WERI-Rb-1 (cell line): ENCODE measurements at regions not wholly inside any gene's neighbourhood (a gene's known extent, or its start where the extent isn't known, plus 50 kb on each side); places are given as distances from the start of the nearest gene placed in this dataset.

Experiments
- DNase-seq: peaks from one replicate; pipeline ENCODE4 v3.0.0-alpha.2; 2020
- H3K27ac ChIP-seq: fragments of 250-450 bp; sonication (Bioruptor Pico); 2 replicates; pipeline ENCODE4 v1.5.1; 2020; ENCODE audit warnings: mild to moderate bottlenecking, moderate library complexity
- H3K27me3 ChIP-seq: fragments of 250-450 bp; sonication (Bioruptor Pico); 2 replicates; pipeline ENCODE4 v1.5.1; 2021; ENCODE audit warnings: mild to moderate bottlenecking, low read depth, moderate library complexity; ENCODE audit not compliant: insufficient read depth, severe bottlenecking
- H3K36me3 ChIP-seq: fragments of 250-450 bp; sonication (Bioruptor Pico); 2 replicates; pipeline ENCODE4 v1.5.1; 2020; ENCODE audit warnings: mild to moderate bottlenecking, moderate library complexity
- H3K4me3 ChIP-seq: 2 replicates; pipeline ENCODE4 v1.5.1; 2011; ENCODE audit warnings: low read depth, mild to moderate bottlenecking, control low read depth, low read length
- H3K9me3 ChIP-seq: fragments of 250-450 bp; sonication (Bioruptor Pico); 2 replicates; pipeline ENCODE4 v1.5.1; 2021; ENCODE audit warnings: mild to moderate bottlenecking, moderate library complexity; ENCODE audit not compliant: severe bottlenecking
- TF ChIP-seq, protein P1 (sequence below): IDR thresholded peaks from 2 replicates; pipeline ENCODE4 v1.5.1; 2011; ENCODE audit warnings: low read depth, mild to moderate bottlenecking, control low read depth, inconsistent platforms, low read length

- Histone ChIP-seq H3K27me3 (peaks cover 82% of the 10 kb centered on the region), H3K9me3 (no peaks in the 10 kb centered on the region), H3K36me3 (no peaks in the 10 kb centered on the region), H3K27ac (no peak overlapping the region), H3K4me3 (no peak overlapping the region)
- DNase-seq = no peak
- TF ChIP-seq, protein P1, sequence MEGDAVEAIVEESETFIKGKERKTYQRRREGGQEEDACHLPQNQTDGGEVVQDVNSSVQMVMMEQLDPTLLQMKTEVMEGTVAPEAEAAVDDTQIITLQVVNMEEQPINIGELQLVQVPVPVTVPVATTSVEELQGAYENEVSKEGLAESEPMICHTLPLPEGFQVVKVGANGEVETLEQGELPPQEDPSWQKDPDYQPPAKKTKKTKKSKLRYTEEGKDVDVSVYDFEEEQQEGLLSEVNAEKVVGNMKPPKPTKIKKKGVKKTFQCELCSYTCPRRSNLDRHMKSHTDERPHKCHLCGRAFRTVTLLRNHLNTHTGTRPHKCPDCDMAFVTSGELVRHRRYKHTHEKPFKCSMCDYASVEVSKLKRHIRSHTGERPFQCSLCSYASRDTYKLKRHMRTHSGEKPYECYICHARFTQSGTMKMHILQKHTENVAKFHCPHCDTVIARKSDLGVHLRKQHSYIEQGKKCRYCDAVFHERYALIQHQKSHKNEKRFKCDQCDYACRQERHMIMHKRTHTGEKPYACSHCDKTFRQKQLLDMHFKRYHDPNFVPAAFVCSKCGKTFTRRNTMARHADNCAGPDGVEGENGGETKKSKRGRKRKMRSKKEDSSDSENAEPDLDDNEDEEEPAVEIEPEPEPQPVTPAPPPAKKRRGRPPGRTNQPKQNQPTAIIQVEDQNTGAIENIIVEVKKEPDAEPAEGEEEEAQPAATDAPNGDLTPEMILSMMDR = no peak
These were observed 118.9 kb upstream of the CAB39 start for GRCh38 chr2:230593765-230594164.

- DNase-seq = no peak
- TF ChIP-seq, protein P1 = no peak
- Histone ChIP-seq H3K9me3 (no peaks in the 10 kb centered on the region), H3K27me3 (peaks cover 81% of the 10 kb centered on the region), H3K4me3 (no peak overlapping the region), H3K36me3 (no peaks in the 10 kb centered on the region), H3K27ac (no peak overlapping the region)
These were observed 118.3 kb upstream of the CAB39 start for GRCh38 chr2:230594286-230594840.

DNA sequence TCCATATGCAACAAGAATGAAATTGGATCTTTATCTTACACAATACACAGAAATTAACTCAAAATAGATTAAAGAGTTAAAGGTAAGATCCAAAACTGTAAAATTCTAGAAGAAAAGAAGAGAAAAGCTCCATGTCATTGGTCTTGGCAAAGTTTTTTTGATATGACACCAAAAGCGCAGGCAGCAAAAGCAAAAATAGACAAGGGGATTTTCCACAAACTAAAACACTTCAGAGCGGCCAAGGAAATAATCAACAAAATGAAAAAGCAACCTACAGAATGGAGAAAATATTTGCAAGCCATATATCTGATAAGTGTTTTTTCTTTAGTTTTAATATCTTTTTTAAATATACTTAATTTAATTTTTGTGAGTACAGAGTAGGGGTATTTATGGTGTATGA is 112.8 kb upstream of the CAB39 start:
- H3K27me3 ChIP-seq = peaks cover 76% of the 10 kb centered on the region
- no peak overlapping the region for H3K4me3 ChIP-seq
- no peak for DNase-seq
- TF ChIP-seq, protein P1 = no peak
- no peaks in the 10 kb centered on the region for H3K36me3 ChIP-seq
- H3K27ac ChIP-seq = no peak overlapping the region
- H3K9me3 ChIP-seq = peaks cover 3% of the 10 kb centered on the region

DNA sequence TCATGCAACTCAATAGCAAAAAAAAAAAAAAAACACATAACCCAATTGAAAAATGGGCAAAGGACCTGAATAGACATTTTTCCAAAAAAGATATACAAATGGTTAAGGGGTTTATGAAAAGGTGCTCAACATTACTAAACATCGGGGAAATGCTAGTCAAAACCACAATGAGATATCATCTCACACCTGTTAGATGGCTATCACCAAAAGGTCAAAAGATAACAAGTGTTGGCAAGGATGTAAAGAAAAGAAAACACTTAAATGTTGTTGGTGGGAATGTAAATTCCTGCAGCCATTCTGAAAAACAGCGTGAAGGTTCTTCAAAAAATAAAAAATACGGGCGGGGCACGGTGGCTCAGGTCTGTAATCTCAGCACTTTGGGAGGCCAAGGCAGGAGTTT is 112.4 kb upstream of the CAB39 start:
- TF ChIP-seq, protein P1 = no peak
- Histone ChIP-seq H3K27ac (no peak overlapping the region), H3K9me3 (peaks cover 3% of the 10 kb centered on the region), H3K4me3 (no peak overlapping the region), H3K36me3 (no peaks in the 10 kb centered on the region), H3K27me3 (peaks cover 76% of the 10 kb centered on the region)
- DNase-seq = no peak

DNA sequence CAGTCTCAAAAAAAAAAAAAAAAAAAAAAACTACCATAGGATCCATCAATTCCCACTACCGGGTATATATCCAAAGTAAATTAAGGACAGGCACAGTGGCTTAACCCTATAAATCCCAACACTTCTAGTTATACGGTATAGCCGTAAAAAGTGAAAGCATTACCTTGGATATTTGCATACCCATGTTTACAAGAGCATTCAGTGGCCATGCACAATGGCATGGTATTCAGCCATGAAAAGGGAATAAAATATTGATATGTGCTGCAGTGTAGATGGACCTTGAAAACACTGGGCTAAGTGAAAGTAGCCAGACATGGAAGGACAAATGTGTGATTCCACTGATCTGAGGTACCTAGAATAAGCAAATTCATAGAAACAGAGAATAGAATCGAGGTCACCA is 111.8 kb upstream of the CAB39 start:
- H3K36me3 ChIP-seq = no peaks in the 10 kb centered on the region
- H3K9me3 ChIP-seq = peaks cover 3% of the 10 kb centered on the region
- H3K27ac ChIP-seq = no peak overlapping the region
- no peak overlapping the region for H3K4me3 ChIP-seq
- H3K27me3 ChIP-seq = peaks cover 71% of the 10 kb centered on the region
- no peak for DNase-seq
- TF ChIP-seq, protein P1 = no peak

GRCh38 chr2:230601510-230601909 is 111.1 kb upstream of the CAB39 start:
- TF ChIP-seq, protein P1 = no peak
- no peak overlapping the region for H3K27ac ChIP-seq
- peaks cover 74% of the 10 kb centered on the region for H3K27me3 ChIP-seq
- H3K36me3 ChIP-seq = no peaks in the 10 kb centered on the region
- peaks cover 3% of the 10 kb centered on the region for H3K9me3 ChIP-seq
- H3K4me3 ChIP-seq = no peak overlapping the region
- DNase-seq = no peak
